GM23248 (cell line): ENCODE measurements at regions not wholly inside any gene's neighbourhood (a gene's known extent, or its start where the extent isn't known, plus 50 kb on each side); places are given as distances from the start of the nearest gene placed in this dataset.

Experiments used
- EZH2 ChIP-seq: fragments of 200-600 bp; sonication (generic); IDR thresholded peaks from 2 replicates; pipeline ENCODE4 v1.6.1; 2018; ENCODE audit warnings: antibody characterized with exemption, mild to moderate bottlenecking; ENCODE audit not compliant: insufficient read depth, poor library complexity, severe bottlenecking
- EZH2phosphoT487 ChIP-seq: fragments of 200-600 bp; sonication (generic); IDR thresholded peaks from 2 replicates; pipeline ENCODE4 v1.6.1; 2018; ENCODE audit warnings: antibody characterized with exemption, moderate library complexity, mild to moderate bottlenecking, low read depth; ENCODE audit not compliant: insufficient read depth

GRCh38 chr20:12293900-12294299, 376.2 kb downstream of the BTBD3 start:
- TF ChIP-seq EZH2 (no peak), EZH2phosphoT487 (no peak)
